Stimulated activated CD4-positive, alpha-beta T cell treated with anti-CD3 and anti-CD28 coated beads, TNF-alpha, amount 100 ng/mL, for 48 hours (primary cell): ENCODE measurements at regions not wholly inside any gene's neighbourhood (a gene's known extent, or its start where the extent isn't known, plus 50 kb on each side); places are given as distances from the start of the nearest gene placed in this dataset.

Experiments
- DNase-seq, 3 donors: peaks; one replicate each; pipeline ENCODE4 v3.0.0-alpha.2; 2020; ENCODE audit warnings: low read depth in 3 of 3

DNA sequence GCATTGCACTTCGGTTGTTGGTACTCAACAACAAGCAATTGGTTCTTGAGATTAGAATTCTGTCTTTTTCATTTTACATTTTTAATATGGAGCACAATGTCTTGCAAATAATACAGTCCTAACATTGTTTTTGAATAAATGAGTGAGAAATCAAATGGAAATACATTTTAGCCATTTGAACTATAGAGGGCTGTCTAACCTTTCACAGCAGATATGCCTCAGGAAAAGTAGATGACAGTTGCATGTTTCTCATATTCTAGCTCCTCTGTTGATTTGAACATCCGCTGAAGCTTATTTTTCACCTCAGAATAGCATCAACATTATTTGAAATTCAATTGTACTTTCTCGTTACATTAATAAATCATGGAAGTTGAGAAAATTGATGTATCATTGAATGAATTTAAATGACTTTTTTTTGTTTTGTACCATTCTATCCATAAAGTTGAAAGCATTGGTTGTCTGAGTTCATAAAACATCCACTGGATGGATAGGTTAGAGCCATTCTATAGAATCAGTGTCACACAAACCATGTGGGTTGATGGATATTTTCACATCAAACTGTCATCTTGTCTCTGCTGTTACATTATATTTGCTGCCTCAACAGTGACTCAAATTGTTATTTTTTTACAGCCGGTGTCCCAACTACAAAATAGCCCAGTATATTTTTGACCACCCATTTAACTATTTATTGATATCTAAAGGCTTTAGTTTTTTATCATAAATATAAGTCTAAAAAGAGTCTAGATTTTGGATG lies 928.3 kb downstream of the NSUN3 start:
- DNase-seq = no peak

DNA sequence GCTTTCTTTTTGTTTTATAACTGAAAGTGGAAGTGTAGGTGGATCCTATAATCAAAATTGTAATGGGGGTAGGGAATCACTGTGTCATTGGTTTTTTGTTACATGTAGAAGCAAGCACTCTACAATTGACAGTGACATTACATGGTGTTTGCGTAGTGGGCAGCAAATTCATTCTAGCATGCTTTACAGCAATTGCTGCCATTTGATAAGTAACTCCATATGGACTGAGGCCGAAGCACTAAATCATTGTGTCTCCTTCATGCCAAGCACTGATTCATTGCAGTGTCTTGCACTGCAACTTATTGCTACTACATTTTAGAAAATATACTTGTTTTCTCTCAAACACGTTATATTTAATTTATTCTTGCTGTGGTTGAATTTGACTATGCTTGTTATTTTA lies 933.9 kb downstream of the NSUN3 start:
- no peak for DNase-seq

DNA sequence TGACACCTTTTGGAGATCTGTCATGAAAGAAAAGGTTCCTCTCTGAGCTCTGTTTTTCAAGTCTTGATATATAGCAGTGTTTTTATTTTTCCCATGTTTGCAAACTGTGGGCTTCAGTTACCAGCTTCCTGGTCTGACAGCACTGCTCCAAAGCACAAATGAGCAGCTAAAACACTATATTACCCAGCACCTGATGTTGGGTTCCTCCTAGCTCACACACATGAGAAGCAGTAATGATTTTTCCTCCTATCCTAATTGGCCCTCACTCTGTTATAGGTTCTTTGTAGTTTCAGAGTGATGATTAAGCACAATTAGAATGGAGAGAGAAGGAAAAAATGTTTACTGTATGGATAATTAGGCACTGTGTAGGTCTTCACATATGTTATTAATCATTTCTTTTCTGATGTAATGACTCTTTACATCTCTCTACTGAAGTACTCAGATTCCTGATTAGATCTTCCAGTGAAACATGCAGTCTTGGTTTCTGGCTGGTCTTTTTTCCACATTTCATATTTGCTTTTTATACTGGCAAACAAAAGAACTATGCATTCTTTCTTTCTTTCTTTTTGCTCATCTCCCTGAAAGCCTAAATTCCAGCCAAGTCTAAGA lies 939.7 kb downstream of the NSUN3 start:
- DNase-seq = no peak

DNA sequence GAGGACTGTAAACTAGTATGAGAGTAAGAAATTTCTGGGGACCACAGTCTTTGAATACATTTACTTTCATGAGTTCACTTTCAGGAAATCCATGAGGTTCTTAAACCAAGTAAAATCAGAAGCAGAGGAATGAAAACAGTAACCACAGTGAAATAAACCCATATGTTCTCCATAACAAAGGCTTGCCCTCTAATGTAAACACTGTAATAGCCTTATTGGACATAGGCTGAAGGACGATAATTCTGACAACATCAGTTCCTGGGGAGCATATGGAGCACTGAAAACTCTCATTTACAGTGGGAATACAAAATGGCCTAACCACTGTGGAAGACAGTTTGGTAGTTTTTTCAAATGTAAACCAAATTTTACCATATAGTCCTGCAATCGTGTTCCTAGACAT lies 965.8 kb downstream of the NSUN3 start:
- no peak for DNase-seq

DNA sequence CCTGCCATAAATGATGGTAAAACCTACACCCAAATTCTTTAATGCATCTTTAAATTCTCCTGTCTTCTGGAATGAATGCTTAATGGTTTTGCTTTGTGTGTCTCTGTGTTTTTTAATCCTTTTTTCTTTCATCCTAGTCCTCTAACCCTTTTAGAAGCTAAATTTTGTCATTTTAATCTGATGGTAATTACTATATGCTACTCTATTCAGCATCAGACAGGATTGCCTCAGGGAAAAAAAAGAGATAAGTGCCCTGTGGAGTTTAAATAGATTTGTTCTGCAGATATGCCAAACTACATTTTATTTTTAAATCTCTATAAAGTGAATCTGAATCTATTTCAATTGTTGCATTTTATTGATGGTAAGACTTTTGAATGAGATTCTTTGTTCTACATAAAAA lies 966.8 kb downstream of the NSUN3 start:
- DNase-seq = no peak

DNA sequence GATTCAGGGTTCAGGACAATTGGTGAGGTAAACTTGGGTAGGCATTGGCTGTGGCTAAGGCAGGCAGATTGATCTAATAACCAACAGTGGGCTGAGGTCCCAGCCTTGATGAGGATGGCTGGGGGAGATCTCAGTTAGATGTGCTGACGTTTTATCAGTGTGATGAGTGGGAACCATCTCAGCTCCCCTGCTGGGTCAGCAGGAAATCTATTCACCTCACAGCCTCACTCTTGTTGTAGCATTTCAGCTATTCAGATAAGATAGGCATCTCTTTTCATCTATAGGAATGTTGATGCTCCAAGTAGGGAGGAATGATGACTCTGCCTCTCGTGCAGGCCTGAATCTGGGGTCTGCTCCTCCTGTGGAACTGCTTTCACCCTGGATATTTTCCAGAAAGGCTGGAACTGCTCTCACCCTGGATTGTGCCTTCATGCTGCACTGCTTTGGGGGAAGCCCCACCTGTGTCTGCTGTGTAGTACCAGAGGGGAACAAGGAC lies 973.7 kb downstream of the NSUN3 start:
- DNase-seq = no peak

DNA sequence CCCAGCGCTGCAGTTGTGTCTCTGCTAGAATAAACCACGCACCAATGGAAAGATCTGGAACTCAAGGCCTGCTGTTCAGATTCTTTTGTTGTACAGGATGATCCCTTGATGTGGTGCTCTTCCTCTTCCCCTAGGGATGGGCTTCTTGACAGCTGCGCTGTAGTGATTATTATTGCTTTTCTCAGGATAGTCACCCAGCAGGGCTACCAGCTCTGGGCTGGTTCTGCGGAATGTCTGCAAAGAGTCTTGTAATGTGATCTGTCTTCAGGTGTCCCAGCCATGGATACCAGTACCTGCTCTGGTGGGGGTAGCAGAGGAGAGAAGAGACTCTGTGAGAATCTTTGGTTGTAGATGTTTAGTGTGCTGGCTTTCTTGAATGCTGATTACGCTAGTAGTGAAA lies 974.2 kb downstream of the NSUN3 start:
- DNase-seq = no peak

DNA sequence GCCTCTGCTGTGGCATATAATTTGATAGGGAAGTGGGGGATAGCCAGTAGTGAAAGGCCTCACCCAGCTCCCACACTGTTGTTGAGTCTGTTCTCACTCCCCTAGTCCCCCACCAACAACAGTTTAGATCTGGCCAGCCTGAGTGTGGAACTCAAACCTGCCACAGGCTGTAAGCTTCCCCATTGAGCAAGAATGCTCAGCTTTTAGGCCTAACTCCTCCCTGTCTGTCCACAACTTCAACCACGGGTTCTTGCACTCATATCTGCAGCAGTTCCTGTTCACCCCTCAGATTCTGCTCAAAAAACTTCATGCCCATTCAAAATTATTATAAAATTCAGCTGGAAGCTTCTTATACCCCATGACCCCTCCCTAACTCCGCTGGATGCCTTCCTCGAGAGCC lies 975.1 kb downstream of the NSUN3 start:
- DNase-seq = no peak

DNA sequence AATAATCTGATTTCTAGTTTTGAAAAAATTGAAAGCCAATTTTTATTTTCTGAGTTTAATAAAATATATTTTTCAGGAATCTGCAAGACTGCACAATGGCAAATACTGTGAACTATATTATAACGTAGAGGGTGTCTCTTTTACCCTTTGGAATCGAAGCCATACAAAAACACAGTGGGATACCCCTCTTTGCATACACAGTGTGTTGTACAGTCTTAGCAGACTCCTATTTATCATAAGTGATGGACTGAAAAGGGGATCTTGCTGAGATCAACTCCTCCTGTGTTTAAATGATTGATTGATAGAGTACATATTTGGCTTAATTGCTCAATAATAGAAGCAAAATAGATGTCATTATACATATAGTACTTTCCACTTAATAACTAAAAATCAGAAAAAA lies 981.2 kb downstream of the NSUN3 start:
- DNase-seq = no peak

DNA sequence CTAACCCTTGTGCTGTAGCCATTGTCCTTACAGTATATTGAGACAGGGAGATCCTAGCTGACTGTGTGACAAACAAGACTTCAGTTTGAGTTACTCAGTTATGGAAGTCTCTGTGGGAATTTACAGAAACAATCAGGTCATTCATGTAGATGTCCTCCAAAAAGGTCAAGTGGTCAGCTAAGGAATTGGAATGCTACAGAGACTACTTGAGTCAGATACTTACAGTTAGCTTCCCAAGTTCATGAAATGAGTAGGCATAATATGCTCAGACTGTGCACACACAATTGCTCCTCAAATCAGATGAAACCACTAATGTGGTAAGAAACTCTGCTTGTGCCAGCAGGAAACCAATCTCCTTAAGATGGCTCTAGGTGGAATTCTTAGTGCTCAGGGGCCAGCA lies 985.7 kb downstream of the NSUN3 start:
- DNase-seq = no peak

DNA sequence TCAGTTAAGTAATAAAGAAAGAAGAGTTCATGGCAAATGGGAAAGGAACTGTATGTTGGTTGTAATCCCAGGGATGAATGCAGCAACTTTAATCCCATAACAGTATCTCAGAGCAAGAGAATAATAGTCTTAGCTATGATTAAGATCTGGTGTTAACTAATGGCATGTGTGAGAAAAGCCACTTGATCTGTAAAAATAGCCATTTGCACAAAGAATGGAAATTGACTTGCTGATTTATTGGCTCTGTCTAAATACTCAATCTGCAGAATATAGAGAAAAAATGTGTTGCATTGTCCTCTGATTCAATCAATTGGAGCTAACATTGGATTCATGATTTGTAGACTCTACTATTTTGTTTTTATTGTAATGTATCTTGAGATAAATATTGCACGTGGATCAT lies 987.0 kb downstream of the NSUN3 start:
- DNase-seq = no peak

DNA sequence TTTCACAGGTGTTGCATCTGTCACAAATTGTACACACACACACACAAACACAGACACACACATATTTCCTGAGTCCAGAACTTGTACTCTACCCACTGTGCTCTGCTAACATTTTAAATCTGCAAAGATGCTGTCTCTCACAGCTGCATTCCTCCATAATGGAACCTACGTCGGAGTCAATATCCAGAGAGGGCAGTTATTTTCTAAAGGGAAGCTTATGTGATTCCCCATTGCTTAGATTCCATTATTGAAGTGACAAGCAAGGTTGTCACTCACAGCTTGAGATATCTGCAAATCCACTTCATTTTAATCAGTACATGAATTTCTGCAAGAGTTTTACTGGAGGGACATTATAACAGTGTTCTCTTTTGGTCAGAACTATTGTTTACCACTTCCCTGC lies 992.4 kb downstream of the NSUN3 start:
- no peak for DNase-seq

DNA sequence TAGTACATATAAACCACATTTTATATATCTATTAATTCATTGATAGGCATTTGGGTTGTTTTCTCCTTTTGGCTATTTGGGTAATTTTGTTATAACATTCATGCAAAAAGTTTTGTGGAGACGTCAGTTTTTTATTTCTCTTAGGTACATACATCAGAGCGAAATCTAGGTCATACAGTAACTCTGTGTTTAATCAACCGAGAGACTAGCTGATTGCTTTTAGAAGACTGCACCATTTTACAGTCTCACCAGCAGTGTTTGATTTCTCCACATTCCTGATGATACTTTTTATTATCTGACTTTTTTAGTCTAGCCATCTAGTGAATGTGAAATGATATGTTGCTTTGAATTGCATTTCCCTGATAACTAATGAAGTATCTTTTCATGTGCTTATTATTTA lies 1019.3 kb downstream of the NSUN3 start:
- DNase-seq = no peak

DNA sequence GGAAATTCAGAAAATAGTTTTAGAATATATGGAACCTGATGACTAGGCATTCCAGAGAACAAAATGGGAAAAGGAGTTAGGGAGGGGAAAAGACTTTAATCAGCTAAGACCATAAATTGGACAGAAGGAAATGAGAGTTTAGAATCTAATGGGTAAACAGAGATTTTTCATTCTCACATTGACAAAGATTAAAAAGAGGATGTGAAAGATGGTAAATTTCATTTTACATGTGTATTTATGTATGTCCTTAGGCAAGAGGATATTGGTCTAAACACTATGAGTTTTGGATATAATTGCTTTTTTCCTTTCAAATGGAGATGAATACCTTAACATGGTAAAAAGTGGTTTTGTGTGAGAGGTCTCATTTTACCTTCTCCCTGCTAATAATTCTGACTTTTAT lies 1021.9 kb downstream of the NSUN3 start:
- no peak for DNase-seq

DNA sequence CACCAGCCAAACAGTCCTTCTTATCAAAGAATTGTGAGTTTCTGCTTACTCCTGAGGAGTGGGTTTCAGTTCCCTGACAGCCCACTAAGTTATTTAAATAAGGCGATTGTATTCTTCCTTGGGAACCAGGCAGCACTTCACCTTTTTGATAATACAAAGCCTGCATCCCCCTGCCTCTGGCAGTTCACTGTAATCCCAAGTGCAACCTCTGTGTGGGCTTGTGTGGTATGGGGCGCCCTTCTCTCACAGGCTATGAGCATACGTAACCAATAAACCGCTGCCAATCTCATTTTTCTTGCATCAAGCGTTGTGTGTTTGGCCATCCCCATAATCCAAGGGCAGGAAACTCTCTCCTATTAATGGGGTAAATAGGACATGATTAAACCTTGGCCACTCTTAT lies 1025.6 kb downstream of the NSUN3 start:
- no peak for DNase-seq

DNA sequence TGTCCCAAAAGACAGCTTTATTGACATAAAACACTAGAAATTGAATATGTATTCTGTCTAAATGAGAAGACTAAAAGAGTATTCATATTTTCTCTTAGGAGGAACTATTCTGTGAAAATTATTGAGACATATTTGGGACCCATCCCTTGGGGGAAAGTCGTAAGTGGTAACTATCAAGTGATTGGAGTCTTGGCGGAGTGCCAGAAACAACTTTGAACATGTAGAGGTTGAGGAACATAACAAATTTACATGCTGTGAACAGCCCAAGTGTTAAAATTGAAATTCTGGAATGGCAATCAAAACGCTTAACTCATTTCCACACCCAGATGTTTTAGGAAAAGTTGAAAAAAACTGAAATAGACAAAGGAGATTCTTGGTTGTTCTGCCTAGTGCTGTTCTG lies 1034.6 kb downstream of the NSUN3 start:
- DNase-seq = no peak

DNA sequence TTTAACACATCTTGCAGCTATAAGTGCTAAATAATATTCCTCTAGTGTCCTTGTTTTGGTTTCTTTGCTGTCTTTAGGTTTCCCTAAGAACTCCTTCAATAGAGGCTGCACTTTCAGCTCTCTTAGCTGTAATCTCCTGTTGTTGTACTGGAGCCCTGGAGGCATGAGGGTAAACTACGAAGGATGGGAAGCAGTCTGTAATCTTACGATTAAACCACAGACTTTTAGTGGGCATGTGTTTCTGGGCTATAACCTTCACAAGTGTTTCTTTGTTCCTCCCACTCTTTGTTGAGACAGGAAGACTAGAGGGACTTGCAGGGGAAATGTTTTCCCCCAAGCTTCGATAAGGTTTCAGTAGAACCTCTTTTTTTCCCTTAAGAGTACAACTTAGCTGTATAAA lies 1058.1 kb downstream of the NSUN3 start:
- DNase-seq = no peak

DNA sequence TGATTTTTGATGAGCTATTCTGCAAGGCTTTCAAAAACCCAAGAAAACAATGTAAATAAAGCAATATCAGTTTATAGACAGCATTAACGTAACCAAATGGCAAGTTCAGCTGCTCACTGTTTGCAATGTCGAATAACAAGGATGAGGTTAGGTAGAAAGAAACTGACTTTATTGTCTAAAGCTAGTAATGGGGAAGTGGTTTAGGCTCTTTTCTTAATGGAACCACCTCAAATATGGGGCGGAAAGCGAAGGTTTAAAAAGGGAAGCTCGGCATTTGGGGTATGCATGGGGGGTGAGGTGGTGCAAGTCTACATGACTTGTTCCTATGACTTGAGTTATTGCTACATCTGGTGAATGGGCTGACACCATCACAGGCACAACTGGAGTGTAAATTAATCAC lies 1060.2 kb downstream of the NSUN3 start:
- DNase-seq = no peak

DNA sequence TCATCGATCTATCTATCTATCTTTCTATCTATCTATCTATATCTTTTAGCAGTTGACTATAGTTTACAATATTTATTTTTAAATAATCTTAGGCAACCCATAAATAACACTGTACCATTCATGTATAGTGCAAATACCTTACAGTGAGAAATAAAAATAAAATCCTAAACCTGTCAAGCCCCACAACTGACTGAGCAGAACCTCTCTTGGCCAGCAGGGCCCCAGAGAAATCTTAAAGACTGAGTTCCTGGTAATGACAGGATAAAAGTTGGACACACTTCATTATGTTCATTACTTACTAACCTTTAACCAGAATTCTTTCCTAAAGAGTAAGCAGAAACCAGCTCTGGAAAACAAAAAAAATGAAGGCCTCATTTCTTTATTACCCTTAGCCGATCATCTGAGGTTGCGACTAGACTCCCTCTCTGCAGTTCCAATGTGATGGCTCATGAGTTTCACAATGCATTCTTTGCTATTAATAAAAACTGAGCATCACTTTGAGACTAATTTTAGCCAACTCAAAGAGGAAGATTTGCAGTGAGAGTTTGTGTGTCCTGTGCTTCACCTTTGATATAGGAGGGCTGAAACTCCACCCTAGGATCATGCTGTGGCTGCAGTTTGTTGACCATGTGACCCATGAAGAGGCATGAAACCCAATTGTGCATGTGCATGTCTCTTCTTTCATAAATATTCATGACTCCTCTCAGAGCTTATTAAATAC lies 1072.0 kb downstream of the NSUN3 start:
- DNase-seq = no peak

DNA sequence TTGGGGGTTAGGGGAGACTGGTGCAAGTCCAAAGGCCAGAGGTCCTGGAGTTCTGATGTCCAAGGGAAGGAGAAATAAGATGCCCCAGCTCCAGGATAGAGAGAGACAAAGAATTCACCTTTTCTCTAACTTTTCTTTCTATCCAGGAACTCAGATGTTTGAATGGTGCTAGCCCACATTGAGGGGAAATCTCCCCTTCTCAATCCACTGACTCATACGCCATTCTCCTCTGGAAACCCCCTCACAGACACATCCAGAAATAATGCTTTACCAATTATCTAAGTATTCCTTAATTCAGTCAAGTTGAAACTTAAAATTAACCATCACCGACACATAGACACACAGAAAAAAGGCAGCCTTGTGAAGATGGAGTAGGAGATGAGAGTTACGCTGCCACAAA lies 1085.2 kb downstream of the NSUN3 start:
- DNase-seq = no peak

DNA sequence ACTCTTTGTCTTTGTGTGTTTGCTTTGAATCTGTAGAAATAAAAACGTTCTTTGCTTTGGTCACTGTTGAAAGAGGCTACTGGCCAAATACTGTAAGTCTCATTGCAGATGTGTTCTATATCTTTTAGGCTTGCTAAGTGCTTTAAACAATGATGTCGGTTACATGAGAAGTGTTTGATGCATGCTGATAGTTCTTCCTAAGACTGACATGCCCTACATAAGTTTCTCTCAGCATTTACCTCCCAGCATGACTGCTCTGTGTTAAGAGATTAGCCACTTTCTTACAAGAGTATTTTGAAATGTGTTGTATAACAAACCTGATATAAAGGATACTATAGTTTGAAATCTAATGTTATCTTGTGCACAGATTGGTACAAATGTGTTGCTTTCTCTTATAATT lies 1088.7 kb downstream of the NSUN3 start:
- DNase-seq = no peak

DNA sequence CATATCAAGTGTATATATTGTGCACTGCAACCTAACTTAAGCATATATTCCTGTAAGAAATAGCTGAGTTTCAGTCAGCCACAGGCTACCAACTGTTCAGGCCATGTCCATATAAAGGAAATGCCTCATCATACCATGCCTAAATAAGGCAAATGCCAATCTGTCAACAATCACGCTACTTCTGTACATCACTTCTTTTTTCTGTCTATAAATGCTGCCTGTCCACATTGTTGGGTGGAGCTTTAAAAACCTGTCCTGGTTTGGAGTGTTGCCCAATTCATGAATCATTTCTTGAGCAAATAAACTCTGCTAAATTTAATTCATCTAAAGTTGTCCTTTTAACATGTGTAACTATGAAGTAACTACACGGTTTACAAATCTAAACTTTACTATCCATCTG lies 1091.9 kb downstream of the NSUN3 start:
- no peak for DNase-seq

DNA sequence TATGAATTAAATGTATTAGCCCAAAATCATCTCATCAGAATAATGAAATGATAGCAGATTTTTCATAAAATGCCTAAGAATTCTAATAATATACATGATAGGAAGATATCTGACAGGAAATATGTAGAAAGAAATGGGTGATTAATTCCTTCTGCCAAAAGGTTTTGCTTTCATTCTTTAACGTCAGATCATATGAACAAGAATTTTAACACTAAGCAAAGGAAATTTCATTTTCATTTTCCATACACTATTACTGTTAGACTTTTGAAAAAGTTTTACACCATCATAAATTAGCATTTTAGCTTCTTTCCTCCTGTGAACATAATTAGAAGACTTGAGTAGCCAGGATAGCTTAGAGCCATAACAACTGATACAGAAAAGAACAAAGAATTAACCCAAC lies 1099.9 kb downstream of the NSUN3 start:
- no peak for DNase-seq
